ENCODE measurements at regions not wholly inside any gene's neighbourhood (a gene's known extent, or its start where the extent isn't known, plus 50 kb on each side); places are given as distances from the start of the nearest gene placed in this dataset.

- TF ChIP-seq POLR2AphosphoS5 (IDR thresholded peaks at IDR 0.05) (no peak), CTCF (IDR thresholded peaks at IDR 0.05) (no peak), POLR2A (IDR thresholded peaks at IDR 0.05; ENCODE audit: low read depth) (no peak), EP300 (IDR thresholded peaks at IDR 0.05) (no peak)
Observed at GRCh38 chr6:163774485-163774884, 360.0 kb downstream of the QKI start.

All from esophagus muscularis mucosa (tissue), 4 donors.